Breast epithelium (tissue), 3 donors: ENCODE measurements at regions not wholly inside any gene's neighbourhood (a gene's known extent, or its start where the extent isn't known, plus 50 kb on each side); places are given as distances from the start of the nearest gene placed in this dataset.

Experiments used
- CTCF ChIP-seq, 3 donors: fragments of 450-650 bp; IDR thresholded peaks; one replicate each; pipeline ENCODE4 v1.5.1; 2016 to 2017; ENCODE audit warnings: antibody characterized with exemption in 3 of 3, mild to moderate bottlenecking in 3 of 3, moderate library complexity in 3 of 3
- POLR2A ChIP-seq: fragments of 450-650 bp; IDR thresholded peaks from one replicate; pipeline ENCODE4 v1.6.1; 2016; ENCODE audit warnings: antibody characterized with exemption, mild to moderate bottlenecking, moderate library complexity
- POLR2AphosphoS5 ChIP-seq, 3 donors: sonication (generic); formaldehyde crosslinking; IDR thresholded peaks; one replicate each; pipeline ENCODE4 v1.6.1; 2017; ENCODE audit warnings: antibody characterized with exemption in 3 of 3

DNA sequence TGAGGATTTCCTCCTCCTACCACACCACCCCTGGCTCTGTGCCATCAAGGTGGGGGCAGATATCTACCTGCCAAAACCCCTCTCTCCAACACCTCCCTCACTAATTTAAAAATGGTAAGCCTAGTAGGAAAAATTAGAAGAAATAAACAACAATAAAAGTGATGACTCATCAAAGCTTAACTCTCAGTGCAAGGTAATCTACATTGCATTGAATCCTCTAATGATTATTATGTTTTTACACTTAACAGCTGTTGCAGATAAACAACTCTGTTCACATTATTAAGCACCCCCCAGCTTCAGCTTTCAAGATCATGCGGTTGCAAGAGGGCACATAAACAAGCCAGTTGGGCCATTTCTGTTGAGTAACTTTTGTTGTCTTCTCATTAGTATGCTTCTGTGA, 396.1 kb upstream of the ATP11B start:
- TF ChIP-seq POLR2AphosphoS5 (IDR thresholded peaks at IDR 0.05) (no peak), CTCF (IDR thresholded peaks at IDR 0.05) (no peak), POLR2A (no peak)
